PFSK-1 (cell line): ENCODE measurements at regions not wholly inside any gene's neighbourhood (a gene's known extent, or its start where the extent isn't known, plus 50 kb on each side); places are given as distances from the start of the nearest gene placed in this dataset.

Source experiments
- FOXP2 ChIP-seq: optimal IDR thresholded peaks from 2 replicates; pipeline ENCODE3; 2011; ENCODE audit warnings: borderline replicate concordance, control low read depth, inconsistent platforms; ENCODE audit not compliant: insufficient read depth; ENCODE audit errors: extremely low read length, extremely low read depth
- POLR2AphosphoS5 ChIP-seq: IDR thresholded peaks from 2 replicates; pipeline ENCODE4 v1.6.1; 2012; ENCODE audit warnings: low read depth, mild to moderate bottlenecking, control low read depth, low read length, moderate library complexity
- REST ChIP-seq, 2 experiments: IDR thresholded peaks; 2 replicates each; pipeline versions ENCODE4 v1.6.1 to v1.8.0; 2011 to 2012; ENCODE audit warnings: low read depth in 2 of 2, low read length in 2 of 2, control low read depth in 1 of 2, inconsistent platforms in 1 of 2, mild to moderate bottlenecking in 1 of 2, moderate library complexity in 1 of 2; ENCODE audit not compliant: insufficient read depth in 1 of 2
- SIN3A ChIP-seq: IDR thresholded peaks from 2 replicates; pipeline ENCODE4 v1.6.1; 2012; ENCODE audit warnings: mild to moderate bottlenecking, low read length, moderate library complexity, borderline replicate concordance; ENCODE audit not compliant: insufficient read depth
- TAF1 ChIP-seq: IDR thresholded peaks from 2 replicates; pipeline ENCODE4 v1.6.1; 2012; ENCODE audit warnings: low read length, control low read depth, borderline replicate concordance; ENCODE audit not compliant: insufficient read depth

DNA sequence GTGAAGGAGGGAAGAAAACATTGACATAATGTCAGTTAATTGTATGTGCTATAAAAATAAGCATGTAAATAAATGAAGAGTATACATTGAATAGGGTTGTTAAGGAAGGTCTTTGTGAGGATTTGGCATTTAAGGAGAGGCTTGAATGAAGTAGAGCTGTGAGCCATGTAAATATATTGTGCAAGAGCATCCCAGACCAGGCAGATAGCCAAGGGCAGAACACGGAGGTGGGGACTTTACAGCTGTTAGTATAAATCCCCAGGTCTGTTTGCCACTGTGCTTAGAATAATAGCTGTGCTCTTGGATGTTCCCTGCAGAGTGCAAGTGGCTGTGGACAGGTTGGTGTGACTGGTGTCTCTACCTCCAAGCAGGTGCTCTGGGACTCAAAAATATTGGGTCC is 211.7 kb downstream of the LRRC70 start:
- TF ChIP-seq POLR2AphosphoS5: no peak
- no peak for TF ChIP-seq REST (IDR thresholded peaks at IDR 0.05; ENCODE audit: insufficient read depth in 1 of 2, low read depth in 2 of 2, low read length in 2 of 2)
- no peak for TF ChIP-seq SIN3A
- TF ChIP-seq TAF1: no peak
- no peak for TF ChIP-seq FOXP2
